ENCODE measurements at regions not wholly inside any gene's neighbourhood (a gene's known extent, or its start where the extent isn't known, plus 50 kb on each side); places are given as distances from the start of the nearest gene placed in this dataset.

DNA sequence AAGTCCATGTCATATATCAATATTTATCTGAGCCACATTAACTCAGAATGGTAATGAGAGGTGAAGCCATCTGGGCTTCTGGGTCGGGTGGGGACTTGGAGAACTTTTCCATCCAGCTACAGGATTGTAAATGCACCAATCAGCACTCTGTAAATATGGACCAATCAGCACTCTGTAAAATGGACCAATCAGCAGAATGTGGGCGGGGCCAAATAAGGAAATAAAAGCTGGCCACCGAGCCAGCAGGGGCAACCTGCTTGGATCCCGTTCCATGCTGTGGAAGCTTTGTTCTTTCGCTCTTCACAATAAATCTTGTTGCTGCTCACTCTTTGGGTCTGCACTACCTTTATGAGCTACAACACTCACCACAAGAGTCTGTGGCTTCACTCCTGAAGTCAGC is 253.4 kb downstream of the JRKL start:
- no peak for DNase-seq
- Histone ChIP-seq H3F3A (replicated peaks; ENCODE audit: insufficient read depth) (no peaks in the 10 kb centered on the region), H3K4me1 (ENCODE audit: control insufficient read depth in 1 of 2, insufficient read depth in 2 of 2, low read depth in 1 of 2, low read length in 1 of 2) (no peaks in the 10 kb centered on the region), H3K36me3 (replicated peaks in 1 of 2; ENCODE audit: control insufficient read depth in 1 of 2, insufficient read depth in 2 of 2, low read length in 1 of 2) (no peaks in the 10 kb centered on the region), H3K9ac (no peak overlapping the region), H3K9me3 (no peaks in the 10 kb centered on the region), H3K9me2 (no peaks in the 10 kb centered on the region), H3K27ac (ENCODE audit: low read depth in 2 of 2, low read length in 1 of 2) (no peak overlapping the region), H2AFZ (ENCODE audit: low read depth) (no peak overlapping the region), H3K27me3 (ENCODE audit: insufficient read depth) (no peaks in the 10 kb centered on the region), H3K79me2 (ENCODE audit: insufficient read depth) (no peaks in the 10 kb centered on the region), H3K4me3 (ENCODE audit: low read depth in 2 of 2, low read length in 1 of 2) (no peak overlapping the region), H3K4me2 (no peak overlapping the region), H4K20me1 (ENCODE audit: insufficient read depth) (no peaks in the 10 kb centered on the region)
- CTCF ChIA-PET: interaction anchor here (1.0 kb wide), 1 partner anchor 17 kb away, joined by 3 read pairs; no protein-coding TSS in a partner anchor
- 42% methylated on average over 5 of the region's 5 CpGs for WGBS (ENCODE audit: low lambda C conversion rate)
- no peak for TF ChIP-seq MAX (IDR thresholded peaks at IDR 0.05; ENCODE audit: low read depth)
- no peak for TF ChIP-seq GATA2 (CRISPR knock-in tag; IDR thresholded peaks at IDR 0.05)
- no peak for TF ChIP-seq ELF1 (IDR thresholded peaks at IDR 0.05)
- no peak for TF ChIP-seq MXI1 (IDR thresholded peaks at IDR 0.05; ENCODE audit: low read depth, low read length)
- TF ChIP-seq EZH2phosphoT487 (IDR thresholded peaks at IDR 0.05; ENCODE audit: borderline replicate concordance, low read depth): no peak
- TF ChIP-seq, protein P1, sequence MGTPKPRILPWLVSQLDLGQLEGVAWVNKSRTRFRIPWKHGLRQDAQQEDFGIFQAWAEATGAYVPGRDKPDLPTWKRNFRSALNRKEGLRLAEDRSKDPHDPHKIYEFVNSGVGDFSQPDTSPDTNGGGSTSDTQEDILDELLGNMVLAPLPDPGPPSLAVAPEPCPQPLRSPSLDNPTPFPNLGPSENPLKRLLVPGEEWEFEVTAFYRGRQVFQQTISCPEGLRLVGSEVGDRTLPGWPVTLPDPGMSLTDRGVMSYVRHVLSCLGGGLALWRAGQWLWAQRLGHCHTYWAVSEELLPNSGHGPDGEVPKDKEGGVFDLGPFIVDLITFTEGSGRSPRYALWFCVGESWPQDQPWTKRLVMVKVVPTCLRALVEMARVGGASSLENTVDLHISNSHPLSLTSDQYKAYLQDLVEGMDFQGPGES (IDR thresholded peaks at IDR 0.05; ENCODE audit: low read depth, low read length): no peak
- no peak for TF ChIP-seq RXRA (IDR thresholded peaks at IDR 0.05; ENCODE audit: borderline replicate concordance, low read depth)
- TF ChIP-seq, protein P2, sequence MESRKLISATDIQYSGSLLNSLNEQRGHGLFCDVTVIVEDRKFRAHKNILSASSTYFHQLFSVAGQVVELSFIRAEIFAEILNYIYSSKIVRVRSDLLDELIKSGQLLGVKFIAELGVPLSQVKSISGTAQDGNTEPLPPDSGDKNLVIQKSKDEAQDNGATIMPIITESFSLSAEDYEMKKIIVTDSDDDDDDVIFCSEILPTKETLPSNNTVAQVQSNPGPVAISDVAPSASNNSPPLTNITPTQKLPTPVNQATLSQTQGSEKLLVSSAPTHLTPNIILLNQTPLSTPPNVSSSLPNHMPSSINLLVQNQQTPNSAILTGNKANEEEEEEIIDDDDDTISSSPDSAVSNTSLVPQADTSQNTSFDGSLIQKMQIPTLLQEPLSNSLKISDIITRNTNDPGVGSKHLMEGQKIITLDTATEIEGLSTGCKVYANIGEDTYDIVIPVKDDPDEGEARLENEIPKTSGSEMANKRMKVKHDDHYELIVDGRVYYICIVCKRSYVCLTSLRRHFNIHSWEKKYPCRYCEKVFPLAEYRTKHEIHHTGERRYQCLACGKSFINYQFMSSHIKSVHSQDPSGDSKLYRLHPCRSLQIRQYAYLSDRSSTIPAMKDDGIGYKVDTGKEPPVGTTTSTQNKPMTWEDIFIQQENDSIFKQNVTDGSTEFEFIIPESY (IDR thresholded peaks at IDR 0.05; ENCODE audit: borderline replicate concordance, low read depth): no peak
- no peak for TF ChIP-seq FOSL2 (IDR thresholded peaks at IDR 0.05; ENCODE audit: borderline replicate concordance, low read depth)
- no peak for TF ChIP-seq YY1 (IDR thresholded peaks at IDR 0.05; ENCODE audit: low read depth)
- TF ChIP-seq TAF1 (IDR thresholded peaks at IDR 0.05; ENCODE audit: borderline replicate concordance, low read depth, low read length): no peak
- TF ChIP-seq REST (IDR thresholded peaks at IDR 0.05; ENCODE audit: low read depth, low read length): no peak
- POLR2A ChIA-PET: no interaction called here

Data from SK-N-SH (cell line).